ENCODE measurements at regions not wholly inside any gene's neighbourhood (a gene's known extent, or its start where the extent isn't known, plus 50 kb on each side); places are given as distances from the start of the nearest gene placed in this dataset.
"Not testable (repeated sequence)": the region's sequence is repeated elsewhere in the genome, so short reads cannot be mapped to it uniquely, and the experiment has no call there.

GRCh38 chr13:67549331-67549730 is 319.2 kb upstream of the PCDH9 start:
- in situ Hi-C loops (cut with MboI; ENCODE audit: low pct_unique_long_range_greater_than_20kb, low sequenced_read_pairs, unreplicated experiment) = no loop called here
- DNase-seq (ENCODE audit: low spot score) = no peak
- no peak for TF ChIP-seq CTCF (IDR thresholded peaks at IDR 0.05; ENCODE audit: extremely low read depth, insufficient read depth, missing control alignments)

GRCh38 chr13:67538906-67539305 is 308.8 kb upstream of the PCDH9 start:
- in situ Hi-C loops (cut with MboI; ENCODE audit: low pct_unique_long_range_greater_than_20kb, low sequenced_read_pairs, unreplicated experiment) = no loop called here
- DNase-seq (ENCODE audit: low spot score) = no peak
- TF ChIP-seq CTCF (IDR thresholded peaks at IDR 0.05; ENCODE audit: extremely low read depth, insufficient read depth, missing control alignments) = no peak

- in situ Hi-C loops (cut with MboI; ENCODE audit: low pct_unique_long_range_greater_than_20kb, low sequenced_read_pairs, unreplicated experiment) = no loop called here
- DNase-seq (ENCODE audit: low spot score) = no peak
- no peak for TF ChIP-seq CTCF (IDR thresholded peaks at IDR 0.05; ENCODE audit: extremely low read depth, insufficient read depth, missing control alignments)
Observed at GRCh38 chr13:67520886-67521285, 290.8 kb upstream of the PCDH9 start.

GRCh38 chr13:67519356-67519755 is 289.2 kb upstream of the PCDH9 start:
- TF ChIP-seq CTCF (IDR thresholded peaks at IDR 0.05; ENCODE audit: extremely low read depth, insufficient read depth, missing control alignments) = no peak
- in situ Hi-C loops (cut with MboI; ENCODE audit: low pct_unique_long_range_greater_than_20kb, low sequenced_read_pairs, unreplicated experiment) = no loop called here
- no peak for DNase-seq (ENCODE audit: low spot score)

- DNase-seq (ENCODE audit: low spot score) = no peak
- in situ Hi-C loops (cut with MboI; ENCODE audit: low pct_unique_long_range_greater_than_20kb, low sequenced_read_pairs, unreplicated experiment) = no loop called here
- TF ChIP-seq CTCF (IDR thresholded peaks at IDR 0.05; ENCODE audit: extremely low read depth, insufficient read depth, missing control alignments) = no peak
Observed at GRCh38 chr13:67518785-67519184, 288.6 kb upstream of the PCDH9 start.

GRCh38 chr13:67515895-67516294 is 285.8 kb upstream of the PCDH9 start:
- no peak for DNase-seq (ENCODE audit: low spot score)
- in situ Hi-C loops (cut with MboI; ENCODE audit: low pct_unique_long_range_greater_than_20kb, low sequenced_read_pairs, unreplicated experiment) = no loop called here
- no peak for TF ChIP-seq CTCF (IDR thresholded peaks at IDR 0.05; ENCODE audit: extremely low read depth, insufficient read depth, missing control alignments)

GRCh38 chr13:67509018-67509417 is 278.9 kb upstream of the PCDH9 start:
- no peak for TF ChIP-seq CTCF (IDR thresholded peaks at IDR 0.05; ENCODE audit: extremely low read depth, insufficient read depth, missing control alignments)
- no peak for DNase-seq (ENCODE audit: low spot score)
- in situ Hi-C loops (cut with MboI; ENCODE audit: low pct_unique_long_range_greater_than_20kb, low sequenced_read_pairs, unreplicated experiment) = no loop called here

GRCh38 chr13:67508275-67508674 is 278.1 kb upstream of the PCDH9 start:
- DNase-seq (ENCODE audit: low spot score); in situ Hi-C loops (cut with MboI; ENCODE audit: low pct_unique_long_range_greater_than_20kb, low sequenced_read_pairs, unreplicated experiment): not testable (repeated sequence)

All from GM13977 (cell line).